ENCODE measurements at regions not wholly inside any gene's neighbourhood (a gene's known extent, or its start where the extent isn't known, plus 50 kb on each side); places are given as distances from the start of the nearest gene placed in this dataset.

- no peak for TF ChIP-seq GATA3 (IDR thresholded peaks at IDR 0.05; ENCODE audit: low read depth, low read length)
- no peak for TF ChIP-seq GATA2 (IDR thresholded peaks at IDR 0.05; ENCODE audit: low read depth, low read length)
These were observed 584.9 kb upstream of the PBX1 start for GRCh38 chr1:163974120-163974519.

- TF ChIP-seq GATA3 (IDR thresholded peaks at IDR 0.05; ENCODE audit: low read depth, low read length) (no peak), GATA2 (IDR thresholded peaks at IDR 0.05; ENCODE audit: low read depth, low read length) (no peak)
These were observed 578.6 kb upstream of the PBX1 start for GRCh38 chr1:163980394-163980793.

- no peak for TF ChIP-seq GATA2 (IDR thresholded peaks at IDR 0.05; ENCODE audit: low read depth, low read length)
- TF ChIP-seq GATA3 (IDR thresholded peaks at IDR 0.05; ENCODE audit: low read depth, low read length) = no peak
These were observed 577.4 kb upstream of the PBX1 start for GRCh38 chr1:163981500-163982030.

- TF ChIP-seq GATA2 (IDR thresholded peaks at IDR 0.05; ENCODE audit: low read depth, low read length) (no peak), GATA3 (IDR thresholded peaks at IDR 0.05; ENCODE audit: low read depth, low read length) (no peak)
These were observed 575.9 kb upstream of the PBX1 start for GRCh38 chr1:163983097-163983496.

GRCh38 chr1:163985700-163986099 is 573.3 kb upstream of the PBX1 start:
- TF ChIP-seq GATA2 (IDR thresholded peaks at IDR 0.05; ENCODE audit: low read depth, low read length) (no peak), GATA3 (IDR thresholded peaks at IDR 0.05; ENCODE audit: low read depth, low read length) (no peak)

GRCh38 chr1:163999131-163999530 is 559.9 kb upstream of the PBX1 start:
- TF ChIP-seq GATA3 (IDR thresholded peaks at IDR 0.05; ENCODE audit: low read depth, low read length) (no peak), GATA2 (IDR thresholded peaks at IDR 0.05; ENCODE audit: low read depth, low read length) (no peak)

GRCh38 chr1:164006621-164007020 is 552.4 kb upstream of the PBX1 start:
- TF ChIP-seq GATA2 (IDR thresholded peaks at IDR 0.05; ENCODE audit: low read depth, low read length) = no peak
- no peak for TF ChIP-seq GATA3 (IDR thresholded peaks at IDR 0.05; ENCODE audit: low read depth, low read length)

- TF ChIP-seq GATA3 (IDR thresholded peaks at IDR 0.05; ENCODE audit: low read depth, low read length) (no peak), GATA2 (IDR thresholded peaks at IDR 0.05; ENCODE audit: low read depth, low read length) (no peak)
These were observed 541.7 kb upstream of the PBX1 start for GRCh38 chr1:164017239-164017638.

- TF ChIP-seq GATA3 (IDR thresholded peaks at IDR 0.05; ENCODE audit: low read depth, low read length) = no peak
These were observed 538.6 kb upstream of the PBX1 start for GRCh38 chr1:164020391-164020790.

- TF ChIP-seq GATA2 (IDR thresholded peaks at IDR 0.05; ENCODE audit: low read depth, low read length) = no peak
- TF ChIP-seq GATA3 (IDR thresholded peaks at IDR 0.05; ENCODE audit: low read depth, low read length) = no peak
These were observed 537.2 kb upstream of the PBX1 start for GRCh38 chr1:164021813-164022212.

GRCh38 chr1:164033782-164034181 is 525.2 kb upstream of the PBX1 start:
- TF ChIP-seq GATA2 (IDR thresholded peaks at IDR 0.05; ENCODE audit: low read depth, low read length) = no peak

GRCh38 chr1:164040754-164041153 is 518.2 kb upstream of the PBX1 start:
- no peak for TF ChIP-seq GATA2 (IDR thresholded peaks at IDR 0.05; ENCODE audit: low read depth, low read length)
- no peak for TF ChIP-seq GATA3 (IDR thresholded peaks at IDR 0.05; ENCODE audit: low read depth, low read length)

- TF ChIP-seq GATA2 (IDR thresholded peaks at IDR 0.05; ENCODE audit: low read depth, low read length) = no peak
- TF ChIP-seq GATA3 (IDR thresholded peaks at IDR 0.05; ENCODE audit: low read depth, low read length) = no peak
These were observed 507.2 kb upstream of the PBX1 start for GRCh38 chr1:164051782-164052181.

- TF ChIP-seq GATA2 (IDR thresholded peaks at IDR 0.05; ENCODE audit: low read depth, low read length) (no peak), GATA3 (IDR thresholded peaks at IDR 0.05; ENCODE audit: low read depth, low read length) (no peak)
These were observed 504.7 kb upstream of the PBX1 start for GRCh38 chr1:164054331-164054730.

GRCh38 chr1:164058198-164058597 is 500.8 kb upstream of the PBX1 start:
- no peak for TF ChIP-seq GATA2 (IDR thresholded peaks at IDR 0.05; ENCODE audit: low read depth, low read length)
- TF ChIP-seq GATA3 (IDR thresholded peaks at IDR 0.05; ENCODE audit: low read depth, low read length) = no peak

- TF ChIP-seq GATA3 (IDR thresholded peaks at IDR 0.05; ENCODE audit: low read depth, low read length) (no peak), GATA2 (IDR thresholded peaks at IDR 0.05; ENCODE audit: low read depth, low read length) (no peak)
These were observed 497.5 kb upstream of the PBX1 start for GRCh38 chr1:164061528-164061927.
